SK-N-SH (cell line): ENCODE measurements at regions not wholly inside any gene's neighbourhood (a gene's known extent, or its start where the extent isn't known, plus 50 kb on each side); places are given as distances from the start of the nearest gene placed in this dataset.

ENCODE experiments used
- POLR2AphosphoS5 ChIP-seq: IDR thresholded peaks from 2 replicates; pipeline ENCODE4 v1.6.1; 2012; ENCODE audit warnings: low read depth, low read length
- RFX5 ChIP-seq: IDR thresholded peaks from 2 replicates; pipeline ENCODE4 v1.6.1; 2012; ENCODE audit warnings: mild to moderate bottlenecking, improper control_type of control experiment, low read length
- TF ChIP-seq, protein P1 (sequence below): fragments of 200-600 bp; sonication (generic); IDR thresholded peaks from 2 replicates; pipeline ENCODE4 v1.6.1; 2017; ENCODE audit warnings: antibody characterized with exemption, mild to moderate bottlenecking, moderate library complexity

GRCh38 chr5:2143088-2143487, 260.4 kb upstream of the IRX4 start:
- TF ChIP-seq, protein P1, sequence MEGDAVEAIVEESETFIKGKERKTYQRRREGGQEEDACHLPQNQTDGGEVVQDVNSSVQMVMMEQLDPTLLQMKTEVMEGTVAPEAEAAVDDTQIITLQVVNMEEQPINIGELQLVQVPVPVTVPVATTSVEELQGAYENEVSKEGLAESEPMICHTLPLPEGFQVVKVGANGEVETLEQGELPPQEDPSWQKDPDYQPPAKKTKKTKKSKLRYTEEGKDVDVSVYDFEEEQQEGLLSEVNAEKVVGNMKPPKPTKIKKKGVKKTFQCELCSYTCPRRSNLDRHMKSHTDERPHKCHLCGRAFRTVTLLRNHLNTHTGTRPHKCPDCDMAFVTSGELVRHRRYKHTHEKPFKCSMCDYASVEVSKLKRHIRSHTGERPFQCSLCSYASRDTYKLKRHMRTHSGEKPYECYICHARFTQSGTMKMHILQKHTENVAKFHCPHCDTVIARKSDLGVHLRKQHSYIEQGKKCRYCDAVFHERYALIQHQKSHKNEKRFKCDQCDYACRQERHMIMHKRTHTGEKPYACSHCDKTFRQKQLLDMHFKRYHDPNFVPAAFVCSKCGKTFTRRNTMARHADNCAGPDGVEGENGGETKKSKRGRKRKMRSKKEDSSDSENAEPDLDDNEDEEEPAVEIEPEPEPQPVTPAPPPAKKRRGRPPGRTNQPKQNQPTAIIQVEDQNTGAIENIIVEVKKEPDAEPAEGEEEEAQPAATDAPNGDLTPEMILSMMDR: no peak
- TF ChIP-seq POLR2AphosphoS5: no peak
- TF ChIP-seq RFX5: no peak
